NB4 (cell line): ENCODE measurements at regions not wholly inside any gene's neighbourhood (a gene's known extent, or its start where the extent isn't known, plus 50 kb on each side); places are given as distances from the start of the nearest gene placed in this dataset.

Experiments used
- DNase-seq: peaks from one replicate; pipeline ENCODE4 v3.0.0; 2010; ENCODE audit warnings: low read depth
- H3K4me3 ChIP-seq: one replicate; pipeline ENCODE4 v1.5.1; 2011; ENCODE audit warnings: mild to moderate bottlenecking, low read depth, low read length, moderate library complexity
- CTCF ChIP-seq: IDR thresholded peaks from one replicate; pipeline ENCODE4 v1.5.1; 2012; ENCODE audit warnings: low read depth, low read length
- MAX ChIP-seq: IDR thresholded peaks from 2 replicates; pipeline ENCODE4 v1.6.1; 2011; ENCODE audit warnings: low read depth, low read length
- MYC ChIP-seq: IDR thresholded peaks from 2 replicates; pipeline ENCODE4 v1.6.1; 2011; ENCODE audit warnings: low read depth, low read length
- POLR2A ChIP-seq: IDR thresholded peaks from 2 replicates; pipeline ENCODE4 v1.6.1; 2011; ENCODE audit warnings: mild to moderate bottlenecking; ENCODE audit not compliant: insufficient read length; ENCODE audit errors: extremely low read depth

- no peak for DNase-seq
- H3K4me3 ChIP-seq = no peak overlapping the region
- no peak for TF ChIP-seq MYC
- no peak for TF ChIP-seq CTCF
- no peak for TF ChIP-seq POLR2A
- no peak for TF ChIP-seq MAX
These were observed 403.1 kb upstream of the TGFBR2 start for GRCh38 chr3:30203301-30203700.

- no peak for TF ChIP-seq CTCF
- TF ChIP-seq MAX = no peak
- no peak for TF ChIP-seq MYC
- TF ChIP-seq POLR2A = no peak
- no peak overlapping the region for H3K4me3 ChIP-seq
- DNase-seq = no peak
These were observed 402.3 kb upstream of the TGFBR2 start for GRCh38 chr3:30204126-30204525.

- H3K4me3 ChIP-seq = no peak overlapping the region
- no peak for TF ChIP-seq MAX
- no peak for TF ChIP-seq POLR2A
- TF ChIP-seq MYC = no peak
- DNase-seq = no peak
These were observed 400.4 kb upstream of the TGFBR2 start for GRCh38 chr3:30206051-30206450.

- DNase-seq = peak; percentile 76
- no peak overlapping the region for H3K4me3 ChIP-seq
- no peak for TF ChIP-seq MAX
- no peak for TF ChIP-seq CTCF
- no peak for TF ChIP-seq POLR2A
- TF ChIP-seq MYC = no peak
These were observed 384.8 kb upstream of the TGFBR2 start for GRCh38 chr3:30221619-30222018.

GRCh38 chr3:30222441-30222840 is 384.0 kb upstream of the TGFBR2 start:
- no peak for TF ChIP-seq POLR2A
- no peak for TF ChIP-seq CTCF
- TF ChIP-seq MYC = no peak
- TF ChIP-seq MAX = no peak
- H3K4me3 ChIP-seq = no peak overlapping the region
- no peak for DNase-seq

- TF ChIP-seq MAX = no peak
- TF ChIP-seq POLR2A = no peak
- no peak for TF ChIP-seq MYC
- TF ChIP-seq CTCF = no peak
These were observed 381.4 kb upstream of the TGFBR2 start for GRCh38 chr3:30225021-30225420.

More at GRCh38 chr3:30225021-30225420, 381.4 kb upstream of the TGFBR2 start:
- H3K4me3 ChIP-seq = no peak overlapping the region
- DNase-seq = no peak
